Upper lobe of left lung (tissue), 4 donors: ENCODE measurements at regions not wholly inside any gene's neighbourhood (a gene's known extent, or its start where the extent isn't known, plus 50 kb on each side); places are given as distances from the start of the nearest gene placed in this dataset.

Experiments used
- CTCF ChIP-seq, 6 experiments: fragments of 450-650 bp in 4 of 6; fragments of 200-600 bp in 2 of 6; sonication (generic) in 2 of 6; IDR thresholded peaks; one replicate each; pipeline ENCODE4 v1.5.1; 2016 to 2019; ENCODE audit warnings: antibody characterized with exemption in 6 of 6
- EP300 ChIP-seq, 4 donors: sonication (generic); formaldehyde crosslinking; IDR thresholded peaks; one replicate each; pipeline ENCODE4 v1.5.1; 2017; ENCODE audit warnings: antibody characterized with exemption in 4 of 4, control low read depth in 2 of 4
- POLR2A ChIP-seq, 4 donors: fragments of 450-650 bp; IDR thresholded peaks; one replicate each; pipeline ENCODE4 v1.5.1; 2016 to 2017; ENCODE audit warnings: antibody characterized with exemption in 4 of 4, mild to moderate bottlenecking in 2 of 4
- POLR2AphosphoS5 ChIP-seq, 2 donors: sonication (generic); formaldehyde crosslinking; IDR thresholded peaks; one replicate each; pipeline ENCODE4 v1.5.1; 2017; ENCODE audit warnings: antibody characterized with exemption in 2 of 2

- no peak for TF ChIP-seq CTCF (IDR thresholded peaks at IDR 0.05)
- no peak for TF ChIP-seq POLR2A (IDR thresholded peaks at IDR 0.05)
- TF ChIP-seq EP300 (IDR thresholded peaks at IDR 0.05), result no peak
- TF ChIP-seq POLR2AphosphoS5 (IDR thresholded peaks at IDR 0.05), result no peak
Observed at GRCh38 chr3:177596816-177597271, 399.6 kb upstream of the TBL1XR1 start.
